Mesendoderm (in vitro differentiated cells): ENCODE measurements at regions not wholly inside any gene's neighbourhood (a gene's known extent, or its start where the extent isn't known, plus 50 kb on each side); places are given as distances from the start of the nearest gene placed in this dataset.
"Not testable (repeated sequence)": the region's sequence is repeated elsewhere in the genome, so short reads cannot be mapped to it uniquely, and the experiment has no call there.

Experiments
- DNase-seq: peaks from one replicate; pipeline ENCODE4 v3.0.0; 2013
- H2AK5ac ChIP-seq: 2 replicates; pipeline ENCODE4 v1.6.1; 2013; ENCODE audit warnings: low read length, inconsistent platforms
- H2BK120ac ChIP-seq: 2 replicates; pipeline ENCODE4 v1.6.1; 2013; ENCODE audit warnings: low read depth, mild to moderate bottlenecking, low read length, moderate library complexity, mixed read lengths
- H2BK15ac ChIP-seq: replicated peaks from 2 replicates; pipeline ENCODE4 v1.6.1; 2013; ENCODE audit warnings: low read depth, mild to moderate bottlenecking, moderate library complexity
- H2BK5ac ChIP-seq: 2 replicates; pipeline ENCODE4 v1.6.1; 2013; ENCODE audit warnings: low read length, inconsistent platforms
- H3K18ac ChIP-seq: 2 replicates; pipeline ENCODE4 v1.6.1; 2013; ENCODE audit warnings: mild to moderate bottlenecking, low read length, mixed read lengths
- H3K23ac ChIP-seq: one replicate; pipeline ENCODE4 v1.6.1; 2013; ENCODE audit warnings: low read length
- H3K27ac ChIP-seq: 2 replicates; pipeline ENCODE4 v1.5.1; 2013; ENCODE audit warnings: low read depth, mild to moderate bottlenecking, inconsistent platforms, low read length, moderate library complexity
- H3K27me3 ChIP-seq: 2 replicates; pipeline ENCODE4 v1.6.1; 2013; ENCODE audit warnings: low read length, control low read depth, mild to moderate bottlenecking, inconsistent platforms; ENCODE audit not compliant: insufficient read depth, poor library complexity
- H3K36me3 ChIP-seq: 2 replicates; pipeline ENCODE4 v1.6.1; 2013; ENCODE audit warnings: low read length, inconsistent platforms; ENCODE audit not compliant: control insufficient read depth, insufficient read depth
- H3K4ac ChIP-seq: one replicate; pipeline ENCODE4 v1.6.1; 2013; ENCODE audit warnings: low read depth, mild to moderate bottlenecking, low read length, moderate library complexity
- H3K4me1 ChIP-seq: 2 replicates; pipeline ENCODE4 v1.6.1; 2013; ENCODE audit warnings: low read depth, low read length, inconsistent platforms; ENCODE audit not compliant: control insufficient read depth
- H3K4me2 ChIP-seq: 2 replicates; pipeline ENCODE4 v1.6.1; 2013; ENCODE audit warnings: low read length
- H3K4me3 ChIP-seq: 2 replicates; pipeline ENCODE4 v1.5.1; 2013; ENCODE audit warnings: mild to moderate bottlenecking, low read length
- H3K56ac ChIP-seq: one replicate; pipeline ENCODE4 v1.6.1; 2013; ENCODE audit warnings: low read length
- H3K79me1 ChIP-seq: 2 replicates; pipeline ENCODE4 v1.6.1; 2013; ENCODE audit warnings: low read length, inconsistent platforms
- H3K79me2 ChIP-seq: 2 replicates; pipeline ENCODE4 v1.6.1; 2013; ENCODE audit warnings: mild to moderate bottlenecking, low read length; ENCODE audit not compliant: control insufficient read depth, insufficient read depth
- H3K9ac ChIP-seq: 2 replicates; pipeline ENCODE4 v1.6.1; 2013; ENCODE audit warnings: low read length, inconsistent platforms
- H4K5ac ChIP-seq: one replicate; pipeline ENCODE4 v1.6.1; 2013; ENCODE audit warnings: low read length
- H4K8ac ChIP-seq: one replicate; pipeline ENCODE4 v1.6.1; 2013; ENCODE audit warnings: low read depth, mild to moderate bottlenecking, control low read depth, low read length, moderate library complexity
- WGBS: extraction: QIAGEN DNeasy Blood & Tissue Kit; methylation state at CpG from one replicate; pipeline ENCODE4 v1.1.7; 2013; ENCODE audit warnings: low lambda C conversion rate, missing lambda C conversion rate; ENCODE audit not compliant: insufficient coverage; ENCODE audit errors: extremely low coverage; 5-methylcytosine and 5-hydroxymethylcytosine counted together

GRCh38 chr6:23854154-23854553, 271.9 kb upstream of the NRSN1 start:
- H3K79me2 ChIP-seq, H4K8ac ChIP-seq, H3K9ac ChIP-seq, H2AK5ac ChIP-seq, H2BK5ac ChIP-seq, H3K27me3 ChIP-seq, H3K18ac ChIP-seq, H4K5ac ChIP-seq, DNase-seq, H3K79me1 ChIP-seq, H3K23ac ChIP-seq, H3K56ac ChIP-seq, H2BK15ac ChIP-seq, H3K4me2 ChIP-seq, H3K4me3 ChIP-seq, H3K4ac ChIP-seq, H2BK120ac ChIP-seq, H3K27ac ChIP-seq, H3K4me1 ChIP-seq, H3K36me3 ChIP-seq: not testable (repeated sequence)
- WGBS, result no CpG with 5 or more reads among the region's 22 CpGs

- Histone ChIP-seq H3K4me3 (no peak overlapping the region), H4K8ac (no peak overlapping the region), H2BK15ac (no peak overlapping the region), H3K4me1 (no peaks in the 10 kb centered on the region), H3K18ac (no peak overlapping the region), H3K79me1 (no peaks in the 10 kb centered on the region), H4K5ac (no peak overlapping the region), H3K4ac (no peak overlapping the region), H3K56ac (no peak overlapping the region), H3K79me2 (no peaks in the 10 kb centered on the region), H3K4me2 (no peak overlapping the region), H3K9ac (no peak overlapping the region), H2BK5ac (no peak overlapping the region), H2AK5ac (no peak overlapping the region), H3K23ac (no peak overlapping the region), H2BK120ac (no peak overlapping the region), H3K36me3 (no peaks in the 10 kb centered on the region), H3K27ac (no peak overlapping the region), H3K27me3 (no peaks in the 10 kb centered on the region)
- no peak for DNase-seq
- no CpG with 5 or more reads among the region's 23 CpGs for WGBS
Measured at GRCh38 chr6:23855497-23856116, 270.4 kb upstream of the NRSN1 start.

DNA sequence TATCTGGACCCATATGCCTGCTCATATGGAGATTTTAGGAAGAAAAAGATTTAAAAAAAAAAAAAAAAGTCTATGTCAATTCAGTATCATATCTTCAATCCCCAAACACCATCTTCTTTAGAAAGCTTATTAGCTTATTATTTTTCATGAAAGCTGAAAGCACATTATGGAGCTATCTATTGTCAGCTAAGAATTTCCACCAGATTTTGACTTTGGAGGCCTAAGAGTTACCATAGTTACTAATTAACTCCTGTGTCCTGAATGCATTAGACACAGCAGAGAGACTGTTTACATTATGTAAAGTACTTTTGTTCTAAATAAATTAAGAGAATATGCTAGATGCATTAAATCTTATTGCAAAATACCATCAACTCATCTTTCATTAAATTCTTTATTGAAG, 255.5 kb upstream of the NRSN1 start:
- no peak overlapping the region for H3K23ac ChIP-seq
- H3K9ac ChIP-seq, result no peak overlapping the region
- H3K56ac ChIP-seq, result no peak overlapping the region
- no peaks in the 10 kb centered on the region for H3K4me1 ChIP-seq
- no peak overlapping the region for H3K4me3 ChIP-seq
- no peaks in the 10 kb centered on the region for H3K79me1 ChIP-seq
- H2BK120ac ChIP-seq, result no peak overlapping the region
- no peak for DNase-seq
- H3K18ac ChIP-seq, result no peak overlapping the region
- no peak overlapping the region for H2AK5ac ChIP-seq
- H2BK15ac ChIP-seq, result no peak overlapping the region
- H3K27ac ChIP-seq, result no peak overlapping the region
- no peak overlapping the region for H4K8ac ChIP-seq
- H3K27me3 ChIP-seq, result no peaks in the 10 kb centered on the region
- H3K79me2 ChIP-seq, result no peaks in the 10 kb centered on the region
- H3K4me2 ChIP-seq, result no peak overlapping the region
- no peaks in the 10 kb centered on the region for H3K36me3 ChIP-seq
- no peak overlapping the region for H3K4ac ChIP-seq
- H2BK5ac ChIP-seq, result no peak overlapping the region
- no peak overlapping the region for H4K5ac ChIP-seq

GRCh38 chr6:23873161-23873560, 252.9 kb upstream of the NRSN1 start:
- DNase-seq, result no peak
- Histone ChIP-seq H4K8ac (no peak overlapping the region), H3K79me2 (no peaks in the 10 kb centered on the region), H3K56ac (no peak overlapping the region), H3K79me1 (no peaks in the 10 kb centered on the region), H3K27ac (no peak overlapping the region), H3K4me3 (no peak overlapping the region), H2BK15ac (no peak overlapping the region), H3K36me3 (no peaks in the 10 kb centered on the region), H3K4ac (no peak overlapping the region), H3K23ac (no peak overlapping the region), H2BK120ac (no peak overlapping the region), H2BK5ac (no peak overlapping the region), H4K5ac (no peak overlapping the region), H2AK5ac (no peak overlapping the region), H3K4me1 (no peaks in the 10 kb centered on the region), H3K27me3 (no peaks in the 10 kb centered on the region), H3K18ac (no peak overlapping the region), H3K9ac (no peak overlapping the region), H3K4me2 (no peak overlapping the region)
- WGBS, result no CpG with 5 or more reads among the region's 1 CpG

GRCh38 chr6:23875006-23875405, 251.0 kb upstream of the NRSN1 start:
- DNase-seq, result no peak
- no peaks in the 10 kb centered on the region for H3K36me3 ChIP-seq
- no peak overlapping the region for H4K5ac ChIP-seq
- H3K4me1 ChIP-seq, result no peaks in the 10 kb centered on the region
- no peak overlapping the region for H3K27ac ChIP-seq
- no peaks in the 10 kb centered on the region for H3K79me2 ChIP-seq
- H3K18ac ChIP-seq, result no peak overlapping the region
- H3K4me3 ChIP-seq, result no peak overlapping the region
- no peak overlapping the region for H4K8ac ChIP-seq
- no peak overlapping the region for H2BK15ac ChIP-seq
- no peak overlapping the region for H2AK5ac ChIP-seq
- no peaks in the 10 kb centered on the region for H3K27me3 ChIP-seq
- no peaks in the 10 kb centered on the region for H3K79me1 ChIP-seq
- no peak overlapping the region for H3K4ac ChIP-seq
- no peak overlapping the region for H3K4me2 ChIP-seq
- H3K9ac ChIP-seq, result no peak overlapping the region
- no peak overlapping the region for H2BK5ac ChIP-seq
- WGBS, result no CpG with 5 or more reads among the region's 1 CpG
- H2BK120ac ChIP-seq, result no peak overlapping the region
- no peak overlapping the region for H3K23ac ChIP-seq
- no peak overlapping the region for H3K56ac ChIP-seq

GRCh38 chr6:23879816-23880215, 246.2 kb upstream of the NRSN1 start:
- no peaks in the 10 kb centered on the region for H3K79me1 ChIP-seq

More at GRCh38 chr6:23879816-23880215, 246.2 kb upstream of the NRSN1 start:
- H3K18ac ChIP-seq, result no peak overlapping the region
- no peak overlapping the region for H2BK120ac ChIP-seq
- WGBS, result no CpG with 5 or more reads among the region's 3 CpGs
- H4K8ac ChIP-seq, result no peak overlapping the region
- no peaks in the 10 kb centered on the region for H3K79me2 ChIP-seq
- no peak overlapping the region for H3K9ac ChIP-seq
- no peaks in the 10 kb centered on the region for H3K4me1 ChIP-seq
- H3K27me3 ChIP-seq, result no peaks in the 10 kb centered on the region
- DNase-seq, result no peak
- no peak overlapping the region for H3K23ac ChIP-seq
- no peak overlapping the region for H2BK15ac ChIP-seq
- no peak overlapping the region for H2AK5ac ChIP-seq
- H3K27ac ChIP-seq, result no peak overlapping the region
- H4K5ac ChIP-seq, result no peak overlapping the region
- no peak overlapping the region for H2BK5ac ChIP-seq
- no peak overlapping the region for H3K4me3 ChIP-seq
- no peaks in the 10 kb centered on the region for H3K36me3 ChIP-seq
- H3K56ac ChIP-seq, result no peak overlapping the region
- H3K4ac ChIP-seq, result no peak overlapping the region
- H3K4me2 ChIP-seq, result no peak overlapping the region
